Ureter (tissue), 1 donor: ENCODE measurements at regions not wholly inside any gene's neighbourhood (a gene's known extent, or its start where the extent isn't known, plus 50 kb on each side); places are given as distances from the start of the nearest gene placed in this dataset.

Source experiments
- DNase-seq: peaks from one replicate; pipeline ENCODE4 v3.0.0-alpha.2; 2020; ENCODE audit warnings: low spot score
- donor health status: DM: yes; HTN: yes; CAD: no.

GRCh38 chr7:155872678-155873369, 60.6 kb upstream of the SHH start:
- DNase-seq, result peak; percentile 26

- peak; percentile 8 for DNase-seq
Measured at GRCh38 chr7:155871211-155871610, 58.9 kb upstream of the SHH start.

GRCh38 chr7:155870334-155871180, 58.3 kb upstream of the SHH start:
- DNase-seq, result peak; percentile 24

GRCh38 chr7:155869784-155870076, 57.5 kb upstream of the SHH start:
- peak; percentile 33 for DNase-seq

- peak; percentile 20 for DNase-seq
Measured at GRCh38 chr7:155868955-155869783, 56.9 kb upstream of the SHH start.

GRCh38 chr7:155867734-155868400, 55.6 kb upstream of the SHH start:
- DNase-seq, result peak; percentile 15

GRCh38 chr7:155867280-155867679, 55.0 kb upstream of the SHH start:
- peak; percentile 20 for DNase-seq

- peak; percentile 43 for DNase-seq
Measured at GRCh38 chr7:155865830-155866525, 53.7 kb upstream of the SHH start.

GRCh38 chr7:155864991-155865690, 52.9 kb upstream of the SHH start:
- peak; percentile 22 for DNase-seq

GRCh38 chr7:155864271-155864985, 52.2 kb upstream of the SHH start:
- DNase-seq, result peak; percentile 9

GRCh38 chr7:155863721-155864151, 51.5 kb upstream of the SHH start:
- DNase-seq, result peak; percentile 32

GRCh38 chr7:155862123-155862892, 50.0 kb upstream of the SHH start:
- DNase-seq, result peak; percentile 26
